Psoas muscle (tissue), 7 donors: ENCODE measurements at regions not wholly inside any gene's neighbourhood (a gene's known extent, or its start where the extent isn't known, plus 50 kb on each side); places are given as distances from the start of the nearest gene placed in this dataset.

ENCODE experiments used
- ATAC-seq, 4 donors: fragments of 200-7000 bp; cut with Tn5 transposase; one replicate each; pipeline ENCODE4 v1.9.1; 2020; ENCODE audit warnings: moderate library complexity in 3 of 4, mild to moderate bottlenecking in 2 of 4
- DNase-seq, 2 donors: peaks; one replicate each; pipeline ENCODE4 v3.0.0-alpha.2; 2020
- H3K27ac ChIP-seq: fragments of 200-600 bp; one replicate; pipeline ENCODE4 v1.8.0; 2022
- H3K27me3 ChIP-seq, 3 donors: fragments of 200-600 bp in 1 of 3; one replicate each; pipeline versions ENCODE4 v1.6.1 to v1.8.0; 2013 to 2022; ENCODE audit warnings: low read length in 2 of 3, mild to moderate bottlenecking in 2 of 3, moderate library complexity in 1 of 3; ENCODE audit not compliant: insufficient read depth in 3 of 3
- H3K36me3 ChIP-seq, 2 donors: fragments of 200-600 bp in 1 of 2; one replicate each; pipeline versions ENCODE4 v1.6.1 to v1.8.0; 2013 to 2022; ENCODE audit warnings: low read depth in 1 of 2, mild to moderate bottlenecking in 1 of 2, moderate library complexity in 1 of 2; ENCODE audit not compliant: insufficient read depth in 1 of 2
- H3K4me1 ChIP-seq: fragments of 200-600 bp; one replicate; pipeline ENCODE4 v1.8.0; 2022
- H3K4me3 ChIP-seq: fragments of 200-600 bp; one replicate; pipeline ENCODE4 v1.8.0; 2022; ENCODE audit warnings: mild to moderate bottlenecking
- H3K9me3 ChIP-seq: fragments of 200-600 bp; one replicate; pipeline ENCODE4 v1.8.0; 2022
- WGBS, 3 donors: extraction: QIAGEN DNeasy Blood & Tissue Kit; methylation state at CpG; one replicate each; pipeline versions ENCODE4 v1.1.6 to v1.1.7; 2013; 5-methylcytosine and 5-hydroxymethylcytosine counted together
- intact Hi-C, 2 donors: fragments of 100-400 bp; cut with DNase I; formaldehyde crosslinking; loops; one replicate each; pipeline versions ENCODE4 v1.11.0 to v1.14.2; 2022
- TF ChIP-seq, protein P1 (sequence below): fragments of 200-600 bp; IDR thresholded peaks from one replicate; pipeline ENCODE4 v1.8.0; 2022; ENCODE audit warnings: antibody characterized with exemption
- donor health status: healthy with polysubstance abuse.
- donor health status: DM: no; HTN: no; CAD: no; lungs with moderate emphysema.
- donor health status: Bipolar disorder and iron deficiency.
- donor health status: healthy.
- donor health status: DM: yes; HTN: yes; CAD: no.
- donor health status: DM: no; HTN: no; CAD: no.
- donor health status: DM: yes; HTN: yes; CAD: no.

DNA sequence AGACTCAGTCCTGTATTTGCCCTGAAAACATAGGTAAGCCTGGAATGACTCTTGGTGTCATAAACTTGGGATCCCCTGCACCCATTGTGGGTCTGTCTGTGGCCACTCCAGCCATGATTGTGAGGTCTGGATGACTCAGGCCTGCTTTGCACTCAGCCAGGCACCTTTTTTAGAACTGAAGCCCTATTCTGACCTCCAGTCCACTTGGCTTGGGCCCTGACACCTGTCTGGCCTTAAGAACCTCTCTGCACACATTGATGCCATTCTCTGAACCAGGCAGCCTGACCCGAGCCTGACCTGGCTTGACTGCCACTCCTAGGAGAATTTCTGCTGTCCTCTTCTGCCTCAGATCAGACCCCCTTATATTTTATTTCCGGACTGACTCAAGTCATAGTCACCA lies 383.7 kb downstream of the MAFB start:
- DNase-seq, result peak; percentile 33 to 80
- WGBS, 3 donors, result 24 to 34% (median 31%) methylated on average over 2 of the region's 2 CpGs
- TF ChIP-seq, protein P1, sequence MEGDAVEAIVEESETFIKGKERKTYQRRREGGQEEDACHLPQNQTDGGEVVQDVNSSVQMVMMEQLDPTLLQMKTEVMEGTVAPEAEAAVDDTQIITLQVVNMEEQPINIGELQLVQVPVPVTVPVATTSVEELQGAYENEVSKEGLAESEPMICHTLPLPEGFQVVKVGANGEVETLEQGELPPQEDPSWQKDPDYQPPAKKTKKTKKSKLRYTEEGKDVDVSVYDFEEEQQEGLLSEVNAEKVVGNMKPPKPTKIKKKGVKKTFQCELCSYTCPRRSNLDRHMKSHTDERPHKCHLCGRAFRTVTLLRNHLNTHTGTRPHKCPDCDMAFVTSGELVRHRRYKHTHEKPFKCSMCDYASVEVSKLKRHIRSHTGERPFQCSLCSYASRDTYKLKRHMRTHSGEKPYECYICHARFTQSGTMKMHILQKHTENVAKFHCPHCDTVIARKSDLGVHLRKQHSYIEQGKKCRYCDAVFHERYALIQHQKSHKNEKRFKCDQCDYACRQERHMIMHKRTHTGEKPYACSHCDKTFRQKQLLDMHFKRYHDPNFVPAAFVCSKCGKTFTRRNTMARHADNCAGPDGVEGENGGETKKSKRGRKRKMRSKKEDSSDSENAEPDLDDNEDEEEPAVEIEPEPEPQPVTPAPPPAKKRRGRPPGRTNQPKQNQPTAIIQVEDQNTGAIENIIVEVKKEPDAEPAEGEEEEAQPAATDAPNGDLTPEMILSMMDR, result no peak

DNA sequence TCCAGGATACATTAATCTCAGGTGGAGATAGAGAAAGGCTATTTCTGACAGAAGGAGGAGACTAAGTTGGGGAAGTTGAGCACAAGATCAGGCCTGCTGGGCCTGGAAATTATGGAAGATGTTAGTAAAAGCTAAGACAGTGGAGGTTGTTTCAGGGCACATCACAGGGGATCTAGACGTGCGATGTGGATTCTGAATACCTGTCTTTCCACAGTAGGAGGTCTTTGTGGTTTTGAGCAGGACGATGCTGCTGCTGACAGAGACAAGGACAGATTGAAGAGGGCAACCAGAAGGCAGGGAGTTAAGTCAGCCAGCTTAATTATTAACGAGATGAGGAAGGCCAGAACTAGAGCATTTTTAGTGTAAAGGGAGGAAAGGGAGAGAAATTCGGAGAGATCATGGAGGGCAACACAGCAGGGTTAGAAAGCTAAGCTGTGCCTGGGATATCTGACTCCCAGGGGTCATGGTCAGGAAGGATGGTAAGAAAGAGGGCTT lies 384.9 kb downstream of the MAFB start:
- Histone ChIP-seq H3K9me3 (no peaks in the 10 kb centered on the region), H3K4me1 (peaks cover 29% of the 10 kb centered on the region), H3K36me3 (no peaks in the 10 kb centered on the region), H3K4me3 (no peak overlapping the region), H3K27me3 (no peaks in the 10 kb centered on the region), H3K27ac (no peak overlapping the region)
- WGBS, 3 donors, result 85 to 91% (median 87%) methylated on average over 5 of the region's 5 CpGs
- TF ChIP-seq, protein P1, result no peak
- no peak for DNase-seq
- intact Hi-C loops, result no loop called here
- ATAC-seq, result no peak

More for the DNA sequence above, 383.7 kb downstream of the MAFB start:
- intact Hi-C loops, result no loop called here
- Histone ChIP-seq H3K36me3 (no peaks in the 10 kb centered on the region), H3K4me3 (no peak overlapping the region), H3K27ac (peak overlapping the region; percentile 38), H3K4me1 (peaks cover 29% of the 10 kb centered on the region), H3K9me3 (no peaks in the 10 kb centered on the region), H3K27me3 (no peaks in the 10 kb centered on the region)
- ATAC-seq, result peak; percentile 97 to 99 (median 98)

DNA sequence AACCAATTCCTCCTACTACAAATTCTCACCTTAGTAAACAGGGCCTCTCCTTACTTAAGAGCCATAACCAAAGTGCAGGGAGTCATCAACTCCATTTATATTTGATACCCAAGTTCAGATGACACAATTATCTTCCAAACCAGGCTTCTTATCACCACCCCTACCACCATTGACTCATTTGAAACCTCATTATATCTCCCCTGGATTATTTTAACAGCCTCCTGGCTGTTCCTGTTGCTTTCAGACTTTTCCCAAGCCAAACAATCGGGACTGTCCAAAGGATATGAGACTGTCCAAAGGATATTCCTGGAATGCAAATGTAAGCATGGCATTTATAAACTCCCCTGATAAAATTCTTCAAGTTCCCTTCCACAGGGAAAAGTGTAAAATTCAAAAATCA lies 394.3 kb downstream of the MAFB start:
- Histone ChIP-seq H3K27ac (peak overlapping the region; percentile 49), H3K36me3 (no peaks in the 10 kb centered on the region), H3K4me3 (no peak overlapping the region), H3K4me1 (peaks cover 23% of the 10 kb centered on the region), H3K9me3 (peaks cover 10% of the 10 kb centered on the region), H3K27me3 (no peaks in the 10 kb centered on the region)
- ATAC-seq (no peak), DNase-seq (no peak)
- TF ChIP-seq, protein P1, result no peak
- intact Hi-C loops, result no loop called here
- WGBS, 3 donors, result 4 to 20% (median 8%) methylated on average over 1 of the region's 1 CpG

DNA sequence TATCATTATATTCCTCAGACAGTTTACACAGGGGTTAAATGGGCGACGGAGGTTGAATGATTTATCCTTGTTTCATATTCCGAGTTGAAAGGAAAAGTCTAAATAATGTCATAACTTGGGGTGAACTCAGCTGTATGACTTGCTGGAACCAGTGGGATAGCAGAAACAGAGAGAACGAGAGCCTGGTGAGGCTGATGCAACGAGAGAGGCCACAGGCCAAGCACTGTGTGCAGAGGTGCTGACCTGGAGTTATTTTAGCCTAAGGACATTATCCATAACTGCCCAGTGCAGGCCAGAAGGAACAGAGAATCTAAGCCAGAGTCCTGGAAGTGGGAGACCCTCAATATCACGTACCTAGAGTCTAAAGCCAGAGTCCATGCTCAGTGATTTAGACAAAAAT lies 394.9 kb downstream of the MAFB start:
- H3K9me3 ChIP-seq, result peaks cover 10% of the 10 kb centered on the region
- no peaks in the 10 kb centered on the region for H3K27me3 ChIP-seq
- H3K27ac ChIP-seq, result peak overlapping the region; percentile 49
- intact Hi-C loops, result no loop called here
- H3K4me1 ChIP-seq, result peaks cover 23% of the 10 kb centered on the region
- no peaks in the 10 kb centered on the region for H3K36me3 ChIP-seq
- DNase-seq, result peak in 1 of 2 donors; percentile 54
- peak; percentile 39 to 79 (median 74) for ATAC-seq
- 15 to 23% (median 15%) methylated on average over 6 of the region's 6 CpGs for WGBS, 3 donors
- TF ChIP-seq, protein P1, result no peak
- no peak overlapping the region for H3K4me3 ChIP-seq

DNA sequence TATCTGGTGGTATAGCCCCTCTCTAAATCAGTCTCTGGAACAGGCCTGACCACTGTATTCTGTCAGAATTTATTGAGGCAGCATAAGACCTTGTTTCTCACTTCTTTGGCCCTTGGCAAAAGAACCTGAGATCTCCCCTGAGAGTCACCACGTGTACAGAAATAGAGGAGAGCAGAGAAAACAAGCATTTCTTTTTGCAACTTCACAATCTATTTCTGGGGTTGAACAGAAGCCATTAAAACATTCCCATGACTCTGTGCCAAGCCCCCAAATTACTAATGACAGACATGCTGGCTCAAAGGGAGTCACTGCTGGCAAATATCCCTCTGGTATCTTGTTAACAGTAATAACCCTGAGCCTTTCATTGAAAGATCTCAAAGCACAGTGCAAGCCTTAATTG lies 395.3 kb downstream of the MAFB start:
- Histone ChIP-seq H3K27me3 (no peaks in the 10 kb centered on the region), H3K36me3 (no peaks in the 10 kb centered on the region), H3K9me3 (peaks cover 10% of the 10 kb centered on the region), H3K4me3 (no peak overlapping the region), H3K27ac (peak overlapping the region; percentile 49), H3K4me1 (peaks cover 23% of the 10 kb centered on the region)
- intact Hi-C loops, result no loop called here
- ATAC-seq (peak; percentile 7 to 66 (median 45)), DNase-seq (no peak)
- 5 to 10% (median 9%) methylated on average over 1 of the region's 1 CpG for WGBS, 3 donors
- TF ChIP-seq, protein P1, result no peak
